Ovary (tissue), 7 donors: ENCODE measurements at regions not wholly inside any gene's neighbourhood (a gene's known extent, or its start where the extent isn't known, plus 50 kb on each side); places are given as distances from the start of the nearest gene placed in this dataset. TPM values are rescaled to one million over a fixed set of nuclear protein-coding genes. Genes with fewer than 3 reads are reported as not detected.
"Not testable (repeated sequence)": the region's sequence is repeated elsewhere in the genome, so short reads cannot be mapped to it uniquely, and the experiment has no call there.

ENCODE experiments used
- DNase-seq, 5 donors: peaks; one replicate each; pipeline ENCODE4 v3.0.0-alpha.2; 2019 to 2020
- H3K27ac ChIP-seq, 2 donors: fragments of 200-600 bp; one replicate each; pipeline versions ENCODE4 v1.5.1 to v1.8.0; 2019 to 2022
- H3K27me3 ChIP-seq: fragments of 200-600 bp; one replicate; pipeline ENCODE4 v1.8.0; 2022
- H3K36me3 ChIP-seq: fragments of 200-600 bp; sonication (generic); one replicate; pipeline ENCODE4 v1.5.1; 2019
- H3K4me1 ChIP-seq: one replicate; pipeline ENCODE4 v1.8.1; 2013; ENCODE audit warnings: mild to moderate bottlenecking, moderate library complexity; ENCODE audit not compliant: insufficient read depth
- H3K4me3 ChIP-seq: fragments of 200-600 bp; sonication (generic); one replicate; pipeline ENCODE4 v1.5.1; 2017
- H3K9me3 ChIP-seq, 2 donors: fragments of 200-600 bp in 1 of 2; sonication (generic) in 1 of 2; one replicate each; pipeline versions ENCODE4 v1.5.1 to v1.8.1; 2013 to 2019; ENCODE audit warnings: mild to moderate bottlenecking in 1 of 2, moderate library complexity in 1 of 2
- EP300 ChIP-seq: sonication (generic); formaldehyde crosslinking; IDR thresholded peaks from one replicate; pipeline ENCODE4 v1.6.1; 2017; ENCODE audit warnings: antibody characterized with exemption
- POLR2A ChIP-seq: fragments of 450-650 bp; IDR thresholded peaks from one replicate; pipeline ENCODE4 v1.6.1; 2017; ENCODE audit warnings: antibody characterized with exemption, mild to moderate bottlenecking, moderate library complexity
- WGBS, 3 donors: extraction: QIAGEN DNeasy Blood & Tissue Kit in 1 of 3; methylation state at CpG; one replicate each; pipeline versions ENCODE4 v1.1.5 to v1.1.7; 2013 to 2017; 5-methylcytosine and 5-hydroxymethylcytosine counted together
- intact Hi-C, 4 donors: fragments of 100-400 bp; cut with DNase I; formaldehyde crosslinking; loops; one replicate each; pipeline versions ENCODE4 v1.11.0 to v1.15.1; 2022 to 2023
- small RNA-seq: library from RNA; depleted of rRNA; stranded (forward); fragments of <200 nt; gene quantifications from one replicate; pipeline ENCODE3, GENCODE V24; 2016
- TF ChIP-seq, protein P1 (sequence below), 3 donors: fragments of 450-650 bp in 2 of 3; fragments of 200-600 bp in 1 of 3; IDR thresholded peaks; one replicate each; pipeline versions ENCODE4 v1.5.1 to v1.8.0; 2016 to 2022; ENCODE audit warnings: antibody characterized with exemption in 3 of 3, mild to moderate bottlenecking in 1 of 3
- donor health status: DM: no; HTN: no; CAD: no; lungs with moderate emphysema.
- donor health status: DM: no; HTN: no; CAD: no.
- donor health status: Bipolar disorder and iron deficiency.
- donor health status: DM: no; HTN: no; CAD: no.
- donor health status: DM: yes; HTN: yes; CAD: no.

- no peak for TF ChIP-seq EP300
- TF ChIP-seq POLR2A: no peak
- TF ChIP-seq, protein P1, sequence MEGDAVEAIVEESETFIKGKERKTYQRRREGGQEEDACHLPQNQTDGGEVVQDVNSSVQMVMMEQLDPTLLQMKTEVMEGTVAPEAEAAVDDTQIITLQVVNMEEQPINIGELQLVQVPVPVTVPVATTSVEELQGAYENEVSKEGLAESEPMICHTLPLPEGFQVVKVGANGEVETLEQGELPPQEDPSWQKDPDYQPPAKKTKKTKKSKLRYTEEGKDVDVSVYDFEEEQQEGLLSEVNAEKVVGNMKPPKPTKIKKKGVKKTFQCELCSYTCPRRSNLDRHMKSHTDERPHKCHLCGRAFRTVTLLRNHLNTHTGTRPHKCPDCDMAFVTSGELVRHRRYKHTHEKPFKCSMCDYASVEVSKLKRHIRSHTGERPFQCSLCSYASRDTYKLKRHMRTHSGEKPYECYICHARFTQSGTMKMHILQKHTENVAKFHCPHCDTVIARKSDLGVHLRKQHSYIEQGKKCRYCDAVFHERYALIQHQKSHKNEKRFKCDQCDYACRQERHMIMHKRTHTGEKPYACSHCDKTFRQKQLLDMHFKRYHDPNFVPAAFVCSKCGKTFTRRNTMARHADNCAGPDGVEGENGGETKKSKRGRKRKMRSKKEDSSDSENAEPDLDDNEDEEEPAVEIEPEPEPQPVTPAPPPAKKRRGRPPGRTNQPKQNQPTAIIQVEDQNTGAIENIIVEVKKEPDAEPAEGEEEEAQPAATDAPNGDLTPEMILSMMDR (IDR thresholded peaks at IDR 0.05): no peak
- DNase-seq: no peak
- H3K9me3 ChIP-seq: no peaks in the 10 kb centered on the region
- H3K27me3 ChIP-seq: no peaks in the 10 kb centered on the region
- no CpG with 5 or more reads among the region's 2 CpGs for WGBS, 3 donors
- H3K27ac ChIP-seq: no peak overlapping the region
- no peaks in the 10 kb centered on the region for H3K4me1 ChIP-seq
- intact Hi-C loops: no loop called here
- no peaks in the 10 kb centered on the region for H3K36me3 ChIP-seq
- H3K4me3 ChIP-seq: no peak overlapping the region
Observed at GRCh38 chrY:18884748-18885147, 111.2 kb upstream of the HSFY2 start.

- intact Hi-C loops, H3K27me3 ChIP-seq, DNase-seq, H3K9me3 ChIP-seq, H3K36me3 ChIP-seq, H3K27ac ChIP-seq, H3K4me1 ChIP-seq, H3K4me3 ChIP-seq: not testable (repeated sequence)
- no CpG with 5 or more reads among the region's 6 CpGs for WGBS, 3 donors
Observed at GRCh38 chrY:18869145-18869544, 95.6 kb upstream of the HSFY2 start.

GRCh38 chrY:18866887-18867551 is 93.5 kb upstream of the HSFY2 start:
- H3K4me3 ChIP-seq, H3K36me3 ChIP-seq, H3K27ac ChIP-seq, DNase-seq, H3K4me1 ChIP-seq, H3K9me3 ChIP-seq, H3K27me3 ChIP-seq, intact Hi-C loops: not testable (repeated sequence)
- WGBS, 3 donors: no CpG with 5 or more reads among the region's 3 CpGs

- H3K27ac ChIP-seq, H3K27me3 ChIP-seq, H3K4me3 ChIP-seq, H3K9me3 ChIP-seq, intact Hi-C loops, H3K4me1 ChIP-seq, DNase-seq, H3K36me3 ChIP-seq: not testable (repeated sequence)
- WGBS, 3 donors: no CpG with 5 or more reads among the region's 3 CpGs
Observed at GRCh38 chrY:18860856-18861255, 87.3 kb upstream of the HSFY2 start.

DNA sequence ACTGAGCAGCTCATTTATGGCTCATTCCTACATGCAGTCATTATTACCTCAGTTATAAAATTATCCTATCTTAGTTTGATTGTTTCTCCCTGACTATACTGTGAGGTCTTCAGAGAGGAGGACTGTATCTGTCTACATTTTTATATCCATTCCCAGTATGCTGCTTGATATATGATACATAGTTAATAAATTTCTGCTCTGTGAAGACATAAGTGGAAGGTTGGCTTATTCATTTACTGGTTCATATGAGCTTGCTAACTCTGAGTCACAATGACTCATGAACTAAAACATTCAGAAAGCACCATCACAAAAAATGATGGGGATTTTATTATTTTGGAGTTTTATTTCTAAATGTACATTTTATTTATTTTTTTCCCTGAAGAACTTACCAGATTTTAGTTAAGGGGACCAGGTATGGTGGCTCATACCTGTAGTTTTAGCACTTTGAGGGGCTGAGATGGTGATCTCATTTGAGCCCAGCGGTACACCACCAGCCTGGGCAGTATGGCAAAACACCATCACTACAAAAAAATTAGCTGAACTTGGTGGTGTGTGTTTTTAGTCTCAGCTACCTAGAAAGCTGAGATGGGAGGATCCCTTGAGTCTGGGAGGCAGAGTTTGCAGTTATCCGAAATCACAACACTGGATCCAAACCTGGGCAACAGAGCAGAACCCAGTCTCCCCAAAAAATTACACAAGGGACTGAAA is 85.1 kb upstream of the HSFY2 start:
- H3K27ac ChIP-seq, H3K36me3 ChIP-seq, H3K9me3 ChIP-seq, intact Hi-C loops, H3K4me3 ChIP-seq, DNase-seq, H3K4me1 ChIP-seq, H3K27me3 ChIP-seq: not testable (repeated sequence)
- no CpG with 5 or more reads among the region's 2 CpGs for WGBS, 3 donors

DNA sequence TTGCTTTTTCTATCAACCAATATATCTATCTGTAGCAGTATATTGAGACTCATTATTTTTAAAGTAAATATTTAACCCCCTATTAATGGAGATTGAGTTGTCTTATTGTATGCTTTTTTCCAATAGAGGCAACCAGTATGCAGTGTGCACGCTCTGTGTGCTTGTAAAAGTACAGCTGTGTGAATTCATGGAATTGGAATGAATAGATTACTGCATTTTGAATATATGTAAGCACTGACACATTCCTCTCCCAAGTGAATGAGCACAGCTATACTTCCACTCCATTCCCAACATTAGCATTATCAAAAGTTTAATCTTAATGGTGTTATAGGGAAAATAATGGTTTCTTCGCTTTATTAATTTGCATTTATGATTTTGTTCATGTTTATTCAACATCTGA is 81.6 kb upstream of the HSFY2 start:
- H3K27me3 ChIP-seq, DNase-seq, H3K4me1 ChIP-seq, H3K4me3 ChIP-seq, H3K9me3 ChIP-seq, intact Hi-C loops, H3K36me3 ChIP-seq, H3K27ac ChIP-seq: not testable (repeated sequence)
- WGBS, 3 donors: no CpG with 5 or more reads among the region's 2 CpGs

GRCh38 chrY:18853323-18853722 is 79.8 kb upstream of the HSFY2 start:
- H3K27ac ChIP-seq, H3K27me3 ChIP-seq, intact Hi-C loops, H3K4me3 ChIP-seq, H3K4me1 ChIP-seq, H3K9me3 ChIP-seq, DNase-seq, H3K36me3 ChIP-seq: not testable (repeated sequence)
- WGBS, 3 donors: no CpG with 5 or more reads among the region's 4 CpGs

- H3K4me3 ChIP-seq, H3K27ac ChIP-seq, H3K27me3 ChIP-seq, H3K9me3 ChIP-seq, H3K4me1 ChIP-seq, intact Hi-C loops, H3K36me3 ChIP-seq, DNase-seq: not testable (repeated sequence)
- no CpG with 5 or more reads among the region's 6 CpGs for WGBS, 3 donors
Observed at GRCh38 chrY:18836643-18837042, 63.1 kb upstream of the HSFY2 start.

Small RNAs in the stretch of these regions (small RNA-seq; reads per million reads assigned to genes)
- gene CD24P4 (not detected), gene MTCYBP2 (not detected), gene RNU6-255P (not detected)
